Choroid plexus epithelial cell (primary cell): ENCODE measurements at regions not wholly inside any gene's neighbourhood (a gene's known extent, or its start where the extent isn't known, plus 50 kb on each side); places are given as distances from the start of the nearest gene placed in this dataset.

Experiments
- DNase-seq: peaks from one replicate; pipeline ENCODE4 v3.0.0-alpha.2; 2010; ENCODE audit warnings: low read depth
- H3K4me3 ChIP-seq: 2 replicates; pipeline ENCODE4 v1.5.1; 2011; ENCODE audit warnings: low read depth, mild to moderate bottlenecking, control low read depth, low read length, moderate library complexity
- CTCF ChIP-seq: conservative IDR thresholded peaks from 2 replicates; pipeline ENCODE4 v1.5.1; 2011; ENCODE audit warnings: low read depth, mild to moderate bottlenecking, control low read depth, inconsistent platforms, low read length, moderate library complexity

- no peak for DNase-seq
- H3K4me3 ChIP-seq: no peak overlapping the region
- TF ChIP-seq CTCF: no peak
Measured at GRCh38 chr10:36301539-36301938, 659.4 kb upstream of the FZD8 start.

- H3K4me3 ChIP-seq: no peak overlapping the region
- TF ChIP-seq CTCF: no peak
- DNase-seq: no peak
Measured at GRCh38 chr10:36301139-36301538, 659.0 kb upstream of the FZD8 start.

GRCh38 chr10:36283827-36284226 is 641.7 kb upstream of the FZD8 start:
- TF ChIP-seq CTCF: no peak

GRCh38 chr10:36281831-36282331 is 639.8 kb upstream of the FZD8 start:
- peak; percentile 66 for DNase-seq
- TF ChIP-seq CTCF: no peak
- no peak overlapping the region for H3K4me3 ChIP-seq

More at GRCh38 chr10:36283827-36284226, 641.7 kb upstream of the FZD8 start:
- H3K4me3 ChIP-seq: no peak overlapping the region
- DNase-seq: no peak

DNA sequence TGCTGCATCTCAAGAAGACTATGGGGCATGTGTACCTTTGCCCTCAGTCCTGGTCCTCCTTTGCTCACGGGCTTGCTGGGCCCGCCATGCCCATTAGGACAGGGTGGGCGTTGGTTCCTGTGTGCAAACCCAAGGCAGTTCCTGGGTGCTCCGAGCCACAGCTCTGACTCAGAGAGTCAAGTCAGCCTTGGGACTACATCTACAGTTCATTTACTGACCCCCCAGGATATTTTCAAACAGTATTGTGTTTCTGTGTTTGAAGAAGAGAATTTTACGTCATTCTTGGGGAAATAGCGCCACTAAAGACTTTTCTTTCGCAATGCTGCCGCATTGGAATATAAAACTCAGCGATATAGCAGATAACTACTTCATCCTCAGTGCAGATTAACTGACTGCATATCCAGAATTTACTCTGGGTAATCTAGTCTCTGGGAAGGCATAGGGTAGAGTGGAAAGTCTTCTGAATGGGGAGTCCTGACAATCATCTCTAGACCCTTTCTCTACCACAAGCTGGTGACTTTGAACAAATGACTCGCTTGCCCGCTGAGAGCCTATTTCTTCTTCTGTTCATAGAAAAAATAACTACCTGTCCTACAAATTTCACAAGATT is 638.9 kb upstream of the FZD8 start:
- TF ChIP-seq CTCF: no peak
- no peak overlapping the region for H3K4me3 ChIP-seq
- peak; percentile 74 for DNase-seq

DNA sequence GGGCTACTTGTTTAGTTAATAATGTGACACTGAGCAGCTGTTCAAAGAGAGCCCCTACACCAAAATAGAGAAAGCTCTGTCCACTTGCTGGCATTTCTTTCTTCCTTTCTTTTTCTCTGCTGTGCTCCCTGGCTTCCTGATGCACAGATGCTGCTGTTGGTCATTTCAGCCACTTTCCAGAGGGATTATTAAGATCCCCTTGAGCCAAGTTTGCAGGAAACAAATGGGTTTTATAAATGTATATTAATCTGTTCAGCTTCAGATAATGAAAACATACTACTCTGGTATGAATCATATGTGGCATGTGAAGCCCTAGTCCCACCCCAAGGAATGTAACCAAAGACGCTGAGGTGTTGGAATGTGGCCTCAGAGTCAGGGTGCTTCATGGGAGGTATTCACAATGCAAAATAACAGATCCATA is 638.2 kb upstream of the FZD8 start:
- DNase-seq: peak; percentile 84
- TF ChIP-seq CTCF: no peak
- no peak overlapping the region for H3K4me3 ChIP-seq

GRCh38 chr10:36278176-36278575 is 636.1 kb upstream of the FZD8 start:
- no peak for TF ChIP-seq CTCF
- no peak overlapping the region for H3K4me3 ChIP-seq
- peak; percentile 35 for DNase-seq
